ENCODE measurements at regions not wholly inside any gene's neighbourhood (a gene's known extent, or its start where the extent isn't known, plus 50 kb on each side); places are given as distances from the start of the nearest gene placed in this dataset.

- TF ChIP-seq CTCF (IDR thresholded peaks at IDR 0.05) (no peak), POLR2A (IDR thresholded peaks at IDR 0.05) (no peak)
Measured at GRCh38 chr1:214859647-214860046, 222.9 kb upstream of the KCNK2 start.
